ENCODE measurements at regions not wholly inside any gene's neighbourhood (a gene's known extent, or its start where the extent isn't known, plus 50 kb on each side); places are given as distances from the start of the nearest gene placed in this dataset.
A peak's percentile ranks its signal among the peaks of the same experiment; 100 is the strongest.

DNA sequence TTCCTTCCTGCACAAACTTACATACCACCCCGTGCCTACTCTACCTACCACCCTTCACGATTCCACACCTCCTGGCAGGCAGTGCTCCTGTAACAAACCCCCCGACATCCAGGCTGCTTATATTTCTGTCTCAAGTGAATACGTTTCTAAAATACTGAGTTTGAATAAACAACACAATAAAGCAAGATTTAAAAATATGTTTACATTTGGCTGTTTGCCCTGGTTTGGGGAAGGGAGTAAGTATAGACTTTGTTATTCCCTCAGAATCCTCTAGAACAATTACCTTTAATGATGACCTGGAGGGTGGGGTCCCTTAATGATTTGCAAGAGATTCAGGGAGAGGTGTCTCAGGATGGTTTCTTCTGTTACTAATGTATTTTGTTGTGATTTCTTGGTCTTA is 402.6 kb upstream of the TBL1XR1 start:
- DNase-seq (ENCODE audit: low spot score) = no peak

DNA sequence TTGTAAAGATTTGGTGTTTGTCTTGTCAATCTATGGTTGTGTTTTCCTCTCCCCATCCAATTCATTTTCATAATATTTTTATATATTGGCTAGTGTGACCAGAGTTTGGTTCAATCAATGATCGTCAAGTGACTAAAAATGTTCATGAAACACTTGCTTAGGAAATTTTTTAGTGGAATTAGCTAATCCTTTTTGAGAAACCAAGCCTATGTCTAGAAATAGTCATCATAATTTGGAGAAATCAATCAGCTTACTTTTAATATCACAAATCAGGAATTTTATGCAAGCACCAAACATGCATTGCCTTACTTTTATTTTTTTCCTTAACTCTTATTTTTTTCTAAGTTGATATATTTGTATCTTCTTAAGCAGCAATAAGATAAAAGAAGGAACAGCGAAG is 403.1 kb upstream of the TBL1XR1 start:
- DNase-seq (ENCODE audit: low spot score) = no peak

DNA sequence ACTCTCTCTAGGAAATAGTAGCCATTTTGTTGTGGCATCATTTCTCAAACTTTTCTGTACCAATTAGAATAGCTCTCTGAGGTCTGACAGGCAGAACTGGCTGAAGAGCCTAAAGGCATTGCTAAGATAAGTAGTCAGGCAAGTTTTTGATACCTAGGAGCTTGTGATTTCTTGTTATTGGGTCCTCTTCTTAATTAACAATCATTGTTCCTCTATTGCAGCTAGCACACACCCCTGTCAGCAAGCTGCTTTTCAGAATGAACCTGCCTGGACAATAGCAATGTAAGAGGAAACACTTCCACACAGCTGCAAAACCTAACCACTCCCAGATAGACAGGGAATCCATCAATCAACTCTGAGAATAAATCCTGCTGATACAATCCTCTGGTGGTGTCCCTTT is 403.9 kb upstream of the TBL1XR1 start:
- no peak for DNase-seq (ENCODE audit: low spot score)

DNA sequence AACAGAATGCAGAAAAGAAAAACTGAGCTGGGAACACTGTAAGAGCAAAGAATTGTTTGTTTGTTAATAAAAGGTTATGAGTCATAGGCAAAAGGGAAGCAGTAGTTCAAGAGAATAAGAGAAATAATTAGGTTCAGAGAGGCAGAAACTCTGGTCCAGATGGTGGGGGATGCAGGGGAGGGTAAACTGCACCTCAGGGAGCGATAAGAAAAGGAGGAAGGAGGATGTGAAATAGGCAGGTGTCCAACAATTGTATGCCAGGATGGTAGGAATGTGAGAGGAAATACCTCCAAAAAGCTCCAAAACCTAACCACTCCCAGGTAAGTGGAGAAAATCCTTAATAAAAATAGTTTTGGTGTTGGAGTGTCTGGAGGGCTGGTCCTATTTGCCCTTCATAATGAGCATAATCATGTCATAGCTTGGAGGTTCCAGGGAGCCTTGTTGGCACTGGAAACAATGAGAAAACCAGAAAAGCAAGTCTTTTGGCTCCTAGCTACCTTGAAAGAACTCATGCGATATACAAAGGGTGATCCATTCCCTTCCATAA is 405.4 kb upstream of the TBL1XR1 start:
- peak; percentile 34 for DNase-seq (ENCODE audit: low spot score)

DNA sequence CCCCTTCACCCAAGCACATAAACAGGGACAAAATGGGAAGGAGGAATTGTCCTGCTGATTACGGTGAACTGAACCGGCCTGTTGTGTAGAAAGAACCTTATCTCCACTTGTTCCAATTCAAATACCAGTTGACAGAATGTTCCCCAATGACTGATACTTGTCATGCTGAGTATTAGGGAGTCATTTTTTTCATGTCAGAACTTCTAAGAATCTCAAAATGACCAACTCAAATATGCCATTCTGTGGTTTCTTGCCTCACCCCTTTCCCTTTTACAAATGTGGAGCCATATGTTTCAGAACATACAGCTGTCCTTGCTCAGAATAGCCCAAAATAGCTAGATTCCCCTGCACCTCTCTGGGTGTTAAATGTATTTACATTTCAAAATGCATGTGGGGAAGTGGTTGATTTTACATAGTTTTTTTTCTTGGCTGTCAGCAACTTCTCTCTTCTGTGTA is 405.9 kb upstream of the TBL1XR1 start:
- DNase-seq (ENCODE audit: low spot score) = no peak

DNA sequence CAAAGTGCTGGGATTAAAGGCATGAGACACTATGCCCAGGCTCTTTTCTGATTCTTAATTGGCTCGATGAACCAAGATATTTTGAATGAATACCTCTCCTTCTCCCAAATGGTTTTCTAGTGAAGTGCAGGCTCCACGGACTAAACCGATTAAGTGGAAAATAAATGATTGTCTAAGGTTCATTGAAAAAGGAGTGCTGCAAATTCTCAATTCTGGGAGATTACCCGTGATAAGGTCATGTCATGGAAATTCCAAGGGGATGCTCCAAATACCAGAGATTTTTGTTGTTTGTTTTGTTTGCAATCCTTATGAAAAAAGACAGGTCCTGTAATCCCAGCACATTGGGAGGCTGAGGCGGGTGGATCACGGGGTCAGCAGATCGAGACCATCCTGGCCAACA is 406.9 kb upstream of the TBL1XR1 start:
- no peak for DNase-seq (ENCODE audit: low spot score)

DNA sequence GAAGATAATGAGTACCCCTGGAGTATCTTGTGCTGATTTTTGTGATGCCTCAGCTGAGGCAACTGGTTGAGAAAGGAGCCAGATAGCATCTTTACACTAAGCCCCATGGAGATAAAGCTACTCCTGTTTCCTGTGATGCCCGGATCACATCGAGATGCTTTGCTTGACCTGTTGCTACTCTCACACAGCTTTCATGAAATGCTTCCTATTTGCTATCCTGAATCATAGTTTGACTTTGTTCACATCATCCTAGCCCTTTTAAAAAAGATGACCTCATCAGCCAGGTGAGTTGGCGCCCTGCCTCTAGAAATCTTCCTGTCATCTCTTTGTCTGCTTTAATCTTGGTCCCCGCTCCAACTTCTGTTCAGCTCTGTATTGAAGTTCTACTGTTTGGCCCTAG is 409.6 kb upstream of the TBL1XR1 start:
- no peak for DNase-seq (ENCODE audit: low spot score)

DNA sequence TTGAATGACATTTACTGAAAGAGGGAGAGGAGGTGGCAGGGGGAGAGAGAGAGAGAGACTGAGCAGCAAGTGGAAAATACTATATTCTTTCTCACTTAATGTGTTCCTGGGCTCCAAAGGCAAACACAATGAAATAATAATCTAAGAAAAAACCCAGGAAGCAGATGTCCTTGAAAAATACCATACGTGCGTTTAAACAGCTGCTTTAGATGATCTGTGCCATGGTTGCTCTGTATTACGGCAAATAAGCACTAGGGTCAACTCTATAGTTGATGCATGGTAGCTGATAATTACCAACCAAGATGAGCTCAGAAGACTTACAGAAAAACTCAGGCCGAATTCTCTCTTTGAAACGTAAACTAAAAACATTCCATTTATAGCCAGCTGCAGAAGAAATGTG is 410.3 kb upstream of the TBL1XR1 start:
- DNase-seq (ENCODE audit: low spot score) = no peak

DNA sequence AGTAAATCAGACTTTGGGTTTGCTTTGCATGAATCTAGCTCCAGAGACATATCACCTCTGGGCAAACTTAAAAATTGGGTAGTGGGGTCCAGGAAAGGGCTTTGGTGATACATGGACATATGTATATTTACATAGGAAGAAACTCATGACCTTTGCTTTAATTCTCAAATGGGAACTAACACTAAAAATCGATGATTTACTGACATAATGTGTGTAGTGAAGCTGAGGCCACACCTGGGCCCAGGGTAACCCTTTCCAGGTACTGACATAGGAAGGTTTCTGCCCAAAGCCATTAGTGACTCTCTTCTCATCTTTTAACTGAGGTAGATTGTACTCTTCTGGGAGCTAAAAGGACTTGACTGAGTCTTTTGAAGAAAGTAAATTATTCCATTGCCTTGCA is 411.2 kb upstream of the TBL1XR1 start:
- DNase-seq (ENCODE audit: low spot score) = no peak

DNA sequence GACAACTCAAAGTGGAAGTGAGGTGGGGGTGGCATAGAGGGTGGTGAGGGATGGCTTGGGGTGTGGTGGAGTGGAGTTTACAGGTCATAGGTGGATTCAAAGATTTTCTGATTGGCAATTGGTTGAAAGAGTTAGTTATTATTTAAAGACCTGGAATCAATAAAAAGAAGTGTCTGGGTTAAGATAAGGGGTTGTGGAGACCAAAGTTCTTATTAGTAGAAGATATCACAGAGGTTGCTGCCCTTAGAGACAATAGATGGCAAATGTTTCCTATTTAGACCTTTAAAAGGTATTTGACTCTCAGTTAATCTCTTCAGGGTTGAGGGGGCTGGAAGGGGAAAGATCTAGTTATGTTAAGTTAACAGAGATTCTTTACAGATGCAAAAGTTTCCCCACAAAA is 412.3 kb upstream of the TBL1XR1 start:
- DNase-seq (ENCODE audit: low spot score) = no peak

DNA sequence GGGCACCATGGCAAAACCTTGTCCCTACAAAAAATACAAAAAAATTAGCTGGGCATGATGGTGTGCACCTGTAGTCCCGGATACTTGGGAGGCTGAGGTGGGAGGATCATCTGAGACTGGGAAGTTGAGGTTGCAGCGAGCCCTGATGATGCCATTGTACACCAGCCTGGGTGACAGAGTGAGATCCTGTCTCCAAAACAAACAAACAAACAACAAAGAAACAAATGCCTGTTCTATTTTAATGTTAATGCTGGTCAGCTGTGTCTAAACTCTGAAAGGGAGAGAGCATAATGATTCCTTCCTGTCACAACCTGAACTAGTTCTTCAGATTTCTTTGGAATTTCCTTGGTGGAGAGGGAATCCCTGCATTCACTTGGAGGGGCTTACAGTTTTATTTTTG is 413.0 kb upstream of the TBL1XR1 start:
- no peak for DNase-seq (ENCODE audit: low spot score)

DNA sequence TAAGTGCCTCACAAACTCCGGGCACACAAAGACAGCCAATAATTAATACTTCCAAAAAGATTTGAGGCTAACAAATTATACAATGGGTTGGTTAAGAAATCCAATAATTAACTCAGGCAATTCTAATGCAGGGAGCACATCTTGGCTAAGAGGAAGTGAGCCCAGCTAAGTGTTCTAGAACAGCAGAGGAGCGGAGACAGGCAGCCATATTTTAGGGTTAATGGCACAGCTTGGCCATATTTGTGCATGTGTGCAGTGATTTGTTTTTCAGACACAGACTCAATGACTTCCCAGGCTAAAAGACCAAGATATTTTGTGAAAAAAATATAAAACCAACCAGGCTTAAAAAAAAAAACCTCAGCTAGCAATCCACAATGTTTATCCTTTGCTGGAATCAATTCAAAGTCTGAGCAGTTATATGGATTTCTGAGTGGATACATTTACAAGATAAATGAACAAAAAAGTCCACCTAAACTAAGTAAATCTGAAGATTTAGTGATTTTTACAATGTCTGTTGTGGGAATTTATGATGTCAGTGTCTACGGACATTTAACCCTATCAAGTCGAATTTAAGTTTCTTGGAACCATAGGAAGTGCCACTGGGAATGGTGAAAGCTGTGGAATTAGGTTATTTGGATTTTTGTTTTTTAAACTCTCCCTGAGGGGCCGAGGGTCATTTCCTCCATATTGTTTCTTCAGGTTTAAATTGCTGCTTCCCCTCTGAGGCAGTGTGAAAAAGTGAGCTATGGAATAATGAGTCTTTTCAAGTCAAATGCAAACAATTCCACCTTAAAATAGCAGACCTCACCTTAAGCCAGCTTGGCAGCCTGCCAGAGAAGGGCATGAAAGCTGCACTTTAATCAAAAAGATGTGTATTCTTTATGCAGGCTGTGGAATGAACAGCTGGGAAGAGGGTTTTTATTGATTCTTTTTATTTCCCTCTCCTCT is 413.7 kb upstream of the TBL1XR1 start:
- DNase-seq (ENCODE audit: low spot score) = peak; percentile 70

DNA sequence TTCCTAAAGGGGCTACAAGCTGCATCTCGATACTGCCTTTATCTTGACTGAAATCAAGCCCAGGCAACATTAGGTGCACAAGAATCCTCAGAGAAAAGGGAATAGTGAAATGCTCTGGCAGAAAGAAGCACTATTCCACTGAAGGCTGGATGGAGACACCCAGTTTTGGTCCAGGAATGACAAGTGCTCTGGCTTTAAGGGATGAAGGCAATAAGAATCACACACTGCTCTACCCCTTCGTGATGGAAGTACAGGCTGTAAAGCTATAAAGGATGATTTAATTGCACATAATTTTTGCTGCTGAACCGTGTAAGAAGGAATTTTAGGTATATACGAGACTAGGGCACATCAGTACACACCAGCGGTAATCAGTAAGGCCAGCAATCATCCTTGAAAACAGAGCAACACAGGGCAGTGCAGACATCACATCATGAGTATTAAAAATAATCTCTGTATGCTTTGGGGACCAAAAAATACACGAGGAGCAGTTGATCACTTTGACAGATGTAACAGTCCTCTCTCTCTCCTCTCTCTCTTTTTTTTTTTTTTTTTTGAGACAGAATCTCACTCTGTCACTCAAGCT is 414.6 kb upstream of the TBL1XR1 start:
- DNase-seq (ENCODE audit: low spot score) = no peak

DNA sequence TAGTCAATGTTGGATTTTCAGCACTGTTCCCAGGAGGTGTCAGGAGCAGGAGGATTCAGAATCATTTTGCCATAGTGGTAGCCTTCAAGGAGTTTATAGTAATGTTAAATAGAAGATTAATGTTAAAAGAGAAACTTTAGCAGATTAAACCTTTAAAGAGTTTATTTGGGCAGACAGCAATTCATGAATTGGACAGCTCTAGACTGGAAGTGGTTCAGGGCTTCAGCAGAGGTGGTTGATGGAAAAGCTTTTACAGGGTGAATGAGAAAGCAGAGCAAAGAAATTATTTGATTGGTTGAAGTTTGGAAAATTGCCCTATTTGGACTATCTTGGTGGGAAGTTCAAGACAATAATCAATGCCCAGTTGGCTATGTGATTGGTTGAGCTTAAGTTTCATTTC is 416.6 kb upstream of the TBL1XR1 start:
- no peak for DNase-seq (ENCODE audit: low spot score)

DNA sequence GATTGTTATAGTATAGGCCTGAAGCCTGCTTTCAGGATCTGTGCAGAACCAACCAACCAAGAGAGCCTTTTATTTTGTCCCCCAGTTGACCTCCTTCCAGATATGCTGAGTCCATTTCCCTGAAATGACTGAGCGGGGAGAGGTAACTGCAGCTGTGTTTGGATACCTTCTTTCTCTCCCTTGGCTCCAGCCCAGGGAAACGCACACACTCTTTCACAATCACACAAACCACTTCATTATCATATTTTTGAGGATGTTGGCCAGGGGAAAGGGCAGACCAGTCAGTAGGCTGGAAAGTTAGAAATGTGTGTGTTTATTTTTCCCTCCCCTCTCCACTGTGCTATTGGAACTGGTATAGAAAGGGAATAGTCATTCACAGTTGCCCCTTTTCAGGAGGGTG is 417.7 kb upstream of the TBL1XR1 start:
- peak; percentile 32 for DNase-seq (ENCODE audit: low spot score)

DNA sequence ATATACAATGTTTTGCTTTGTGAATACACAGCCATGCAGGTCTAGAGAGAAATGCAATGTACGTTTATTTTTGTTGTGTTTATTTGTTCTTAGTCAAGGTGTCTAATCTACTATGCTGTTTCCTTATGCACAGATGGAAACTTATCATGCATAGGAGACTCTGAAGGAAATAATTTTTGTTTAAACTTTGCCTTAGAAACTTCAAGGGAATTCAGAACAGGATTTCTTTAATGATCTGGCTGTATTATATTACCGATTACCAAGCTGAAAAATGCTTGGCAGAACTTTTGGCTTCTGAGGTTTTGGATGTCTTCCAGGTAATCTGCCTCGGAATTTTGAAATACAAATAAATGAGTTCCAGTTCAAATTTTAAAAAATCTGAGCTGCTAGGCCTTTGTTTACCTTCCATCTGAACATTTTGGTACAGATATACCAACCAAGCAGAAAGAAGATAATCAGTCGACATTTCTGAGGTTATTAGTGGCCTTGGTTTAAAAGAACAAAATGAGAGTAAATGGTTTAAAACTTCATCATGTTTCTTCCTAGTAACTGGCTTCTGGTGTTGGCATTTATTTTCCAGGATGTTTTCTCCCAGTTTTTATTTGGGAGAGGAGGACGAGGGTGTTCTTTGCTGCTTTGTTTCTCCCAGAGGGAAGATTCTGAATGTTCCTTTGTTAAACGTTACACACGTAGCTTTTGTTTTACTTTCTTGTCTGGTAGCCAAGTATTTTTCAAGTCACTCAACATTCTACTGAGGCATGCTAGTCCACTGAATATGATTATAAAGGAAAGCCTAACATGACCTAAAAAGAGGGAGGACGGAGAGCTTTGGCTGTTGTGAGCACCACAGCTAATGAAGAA is 421.8 kb upstream of the TBL1XR1 start:
- peak; percentile 18 for DNase-seq (ENCODE audit: low spot score)

DNA sequence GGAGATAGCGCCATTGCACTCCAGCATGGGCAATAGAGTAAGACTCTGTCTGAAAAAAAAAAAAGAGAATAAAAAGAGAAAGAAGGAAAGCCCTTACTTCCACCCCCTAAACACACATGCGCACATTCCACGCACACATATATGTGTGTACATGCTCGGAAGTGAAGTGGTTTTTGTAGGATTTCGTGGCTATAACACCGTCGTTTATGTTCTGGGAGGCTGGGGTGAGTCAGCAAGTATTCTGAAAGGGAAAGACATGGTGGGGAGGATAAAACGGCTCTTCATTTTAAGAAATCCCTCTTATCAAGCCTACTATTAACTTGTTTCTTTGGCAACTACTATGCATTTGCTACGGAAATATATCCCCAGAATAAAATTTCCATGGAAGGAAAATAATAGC is 422.8 kb upstream of the TBL1XR1 start:
- DNase-seq (ENCODE audit: low spot score) = no peak

DNA sequence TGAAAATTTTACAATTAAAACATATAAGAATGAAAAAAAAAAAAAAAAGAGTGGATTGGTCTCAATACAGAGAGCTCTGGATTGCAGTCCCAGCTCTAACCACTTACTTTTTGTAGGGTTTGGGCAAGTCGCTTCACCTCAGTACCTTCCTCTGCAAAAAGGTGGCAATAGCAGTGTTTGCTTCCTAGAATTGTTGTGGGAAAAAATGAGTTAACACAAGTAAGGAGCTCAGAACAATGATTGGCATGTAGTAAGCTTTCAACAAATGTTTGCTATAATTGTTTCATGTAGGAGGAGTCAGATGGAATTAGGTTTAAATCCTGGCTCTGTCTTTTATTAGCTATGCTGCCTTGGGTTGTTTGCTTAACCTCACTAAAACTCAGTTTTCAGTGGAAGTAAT is 425.2 kb upstream of the TBL1XR1 start:
- no peak for DNase-seq (ENCODE audit: low spot score)

DNA sequence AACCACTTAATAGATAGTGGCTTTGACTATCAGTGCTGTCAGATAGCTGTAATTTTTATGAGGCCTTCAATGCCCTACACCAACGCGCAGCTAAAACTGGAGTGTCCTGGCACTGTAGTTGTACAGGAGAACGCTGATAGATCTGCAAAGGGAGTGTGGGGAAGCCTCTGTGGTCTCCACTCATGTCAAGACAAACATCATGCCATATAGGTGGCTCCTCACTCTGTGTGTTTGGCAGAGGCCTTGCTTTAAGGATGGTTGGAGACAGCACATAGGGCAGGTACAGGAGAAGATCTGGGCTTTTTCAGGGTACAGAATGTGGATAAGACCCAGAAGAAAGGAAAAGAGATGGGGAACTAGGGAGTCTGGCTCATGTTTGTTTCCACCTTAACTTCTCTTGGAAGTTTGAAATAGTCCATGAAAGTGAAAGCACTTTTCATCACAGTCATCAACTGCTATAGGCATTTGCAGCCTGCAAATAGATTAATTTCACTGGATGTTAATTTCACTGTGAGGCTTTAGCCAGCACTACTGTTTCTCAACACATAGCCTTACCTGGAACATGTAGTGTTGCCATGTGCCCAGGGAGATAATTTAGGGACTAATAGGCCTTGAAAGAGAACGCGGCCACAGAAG is 425.8 kb upstream of the TBL1XR1 start:
- DNase-seq (ENCODE audit: low spot score) = no peak

DNA sequence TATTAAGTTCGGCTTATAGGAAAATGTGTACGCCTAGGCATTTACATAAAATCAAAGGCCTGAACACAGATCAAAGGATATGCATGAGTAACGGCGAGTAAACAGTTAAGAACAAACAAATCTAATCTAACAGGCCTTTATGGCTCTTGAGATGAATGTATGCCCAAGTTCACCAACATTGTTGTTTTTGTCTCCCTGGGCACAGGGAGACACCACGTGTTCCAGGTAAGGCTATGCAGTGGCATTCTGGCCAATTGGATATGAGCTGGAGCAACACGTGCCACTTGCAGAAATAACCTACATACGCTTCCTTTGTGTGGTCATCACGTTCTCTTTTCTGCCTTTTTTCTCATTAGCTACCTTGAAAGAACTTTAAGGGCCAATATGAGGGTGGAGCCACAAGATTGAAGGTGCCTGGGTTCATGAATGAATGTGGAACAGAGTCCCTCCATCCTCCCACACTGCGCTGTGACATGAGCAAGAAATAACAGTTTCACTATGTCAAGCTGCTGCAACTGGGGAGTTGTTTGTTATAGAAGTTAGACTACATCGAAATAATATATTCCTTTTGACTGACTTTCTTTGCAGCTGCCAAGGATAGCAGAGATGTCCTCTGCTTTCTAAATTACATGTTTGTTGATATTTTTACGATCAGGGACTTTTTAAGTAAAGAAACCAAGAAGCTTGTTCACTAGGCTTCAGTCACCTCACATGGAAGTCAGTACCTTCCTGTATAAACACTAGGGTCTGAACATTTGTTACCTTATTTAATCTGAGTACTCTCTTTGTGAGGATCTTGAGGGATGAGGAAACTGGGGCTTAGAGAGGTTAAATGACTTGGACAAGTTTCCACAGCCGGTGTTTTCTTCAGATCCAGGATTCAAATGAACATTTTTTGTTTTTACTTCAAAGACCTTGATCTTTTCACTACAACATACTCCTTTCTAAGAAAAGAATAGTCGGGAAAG is 427.5 kb upstream of the TBL1XR1 start:
- DNase-seq (ENCODE audit: low spot score) = peak; percentile 82

DNA sequence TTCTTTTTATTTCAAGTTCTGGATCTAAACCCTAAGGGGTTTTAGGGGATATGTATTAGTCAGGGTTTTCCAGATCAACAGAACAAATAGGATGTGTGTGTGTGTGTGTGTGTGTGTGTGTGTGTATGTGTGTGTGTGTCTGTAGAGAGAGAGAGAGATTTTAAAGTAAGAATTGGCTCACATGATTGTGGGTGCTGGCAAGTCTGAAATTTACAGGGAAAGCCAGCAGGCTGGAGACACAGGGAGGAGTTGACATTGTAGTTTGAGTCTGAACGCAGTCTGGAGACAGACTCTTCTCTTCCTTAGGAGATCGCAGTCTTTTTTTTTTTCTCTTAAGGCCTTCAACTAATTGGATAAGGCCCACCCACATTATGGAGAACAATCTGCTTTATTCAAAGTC is 428.8 kb upstream of the TBL1XR1 start:
- no peak for DNase-seq (ENCODE audit: low spot score)

All from LoVo (cell line).